Uterus (tissue), 2 donors: ENCODE measurements at regions not wholly inside any gene's neighbourhood (a gene's known extent, or its start where the extent isn't known, plus 50 kb on each side); places are given as distances from the start of the nearest gene placed in this dataset.

Experiments
- POLR2A ChIP-seq, 2 donors: fragments of 450-650 bp; IDR thresholded peaks; one replicate each; pipeline ENCODE4 v1.6.1; 2016; ENCODE audit warnings: antibody characterized with exemption in 2 of 2, mild to moderate bottlenecking in 1 of 2, moderate library complexity in 1 of 2
- TF ChIP-seq, protein P1 (sequence below), 4 experiments: fragments of 200-600 bp in 2 of 4; fragments of 450-650 bp in 2 of 4; sonication (generic) in 2 of 4; IDR thresholded peaks; one replicate each; pipeline ENCODE4 v1.5.1; 2016 to 2019; ENCODE audit warnings: antibody characterized with exemption in 4 of 4, mild to moderate bottlenecking in 2 of 4, moderate library complexity in 1 of 4

DNA sequence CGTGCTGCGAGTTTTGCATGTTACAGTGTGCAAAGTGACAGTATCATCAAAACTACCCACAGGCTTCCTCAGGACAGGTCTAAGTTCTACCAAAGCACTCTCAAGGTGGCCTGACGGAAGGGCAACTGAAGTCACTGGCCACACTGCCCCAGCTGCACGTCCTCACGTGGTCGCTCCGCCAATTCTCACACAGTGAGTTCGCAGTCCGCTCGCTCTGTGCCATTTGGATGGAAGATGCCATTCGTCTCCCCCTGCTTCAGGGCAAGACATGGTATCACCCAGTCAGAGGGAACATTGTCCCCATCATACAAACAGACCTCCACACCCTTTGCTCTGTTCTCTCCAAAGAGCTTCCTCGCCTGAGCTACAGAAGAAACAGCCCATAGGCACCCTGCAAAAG is 109.6 kb upstream of the COBL start:
- TF ChIP-seq, protein P1, sequence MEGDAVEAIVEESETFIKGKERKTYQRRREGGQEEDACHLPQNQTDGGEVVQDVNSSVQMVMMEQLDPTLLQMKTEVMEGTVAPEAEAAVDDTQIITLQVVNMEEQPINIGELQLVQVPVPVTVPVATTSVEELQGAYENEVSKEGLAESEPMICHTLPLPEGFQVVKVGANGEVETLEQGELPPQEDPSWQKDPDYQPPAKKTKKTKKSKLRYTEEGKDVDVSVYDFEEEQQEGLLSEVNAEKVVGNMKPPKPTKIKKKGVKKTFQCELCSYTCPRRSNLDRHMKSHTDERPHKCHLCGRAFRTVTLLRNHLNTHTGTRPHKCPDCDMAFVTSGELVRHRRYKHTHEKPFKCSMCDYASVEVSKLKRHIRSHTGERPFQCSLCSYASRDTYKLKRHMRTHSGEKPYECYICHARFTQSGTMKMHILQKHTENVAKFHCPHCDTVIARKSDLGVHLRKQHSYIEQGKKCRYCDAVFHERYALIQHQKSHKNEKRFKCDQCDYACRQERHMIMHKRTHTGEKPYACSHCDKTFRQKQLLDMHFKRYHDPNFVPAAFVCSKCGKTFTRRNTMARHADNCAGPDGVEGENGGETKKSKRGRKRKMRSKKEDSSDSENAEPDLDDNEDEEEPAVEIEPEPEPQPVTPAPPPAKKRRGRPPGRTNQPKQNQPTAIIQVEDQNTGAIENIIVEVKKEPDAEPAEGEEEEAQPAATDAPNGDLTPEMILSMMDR (IDR thresholded peaks at IDR 0.05) = no peak
- no peak for TF ChIP-seq POLR2A (IDR thresholded peaks at IDR 0.05)
